ENCODE measurements at regions not wholly inside any gene's neighbourhood (a gene's known extent, or its start where the extent isn't known, plus 50 kb on each side); places are given as distances from the start of the nearest gene placed in this dataset.
A peak's percentile ranks its signal among the peaks of the same experiment; 100 is the strongest.

DNA sequence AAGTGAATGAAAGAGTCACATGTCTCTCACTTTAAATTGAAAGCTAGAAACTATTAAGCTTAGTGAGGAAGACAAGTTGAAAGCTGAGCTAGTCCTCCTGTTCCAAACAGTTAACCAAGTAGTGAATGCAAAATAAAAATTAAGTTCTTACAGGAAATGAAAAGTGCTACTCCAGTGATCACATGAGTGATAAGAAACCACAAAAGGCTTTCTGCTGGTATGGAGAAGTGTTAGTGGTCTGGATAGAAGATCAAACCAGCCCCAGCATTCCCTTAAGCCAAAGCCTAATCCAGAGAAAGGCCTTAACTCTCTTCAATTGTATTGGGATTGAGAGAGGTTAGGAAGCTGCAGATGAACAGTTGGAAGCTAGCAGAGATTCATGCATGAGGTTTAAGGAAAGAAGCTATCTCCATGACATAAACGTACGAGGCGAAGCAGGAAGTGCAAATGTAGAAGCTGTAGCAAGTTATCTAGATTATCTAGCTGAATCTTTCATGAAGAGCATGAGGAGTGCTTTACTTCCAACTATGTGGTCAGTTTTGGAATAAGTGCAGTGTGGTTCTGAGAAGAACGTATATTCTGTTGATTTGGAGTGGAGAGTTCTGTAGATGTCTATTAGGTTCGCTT lies 261.6 kb downstream of the MDFIC start:
- H3K4me3 ChIP-seq: no peak overlapping the region
- H2AFZ ChIP-seq: no peak overlapping the region
- ChIA-PET POLR2A (ENCODE audit: unreplicated experiment) (interaction anchor here (0.7 kb wide), 1 partner anchor 875 kb away, joined by 4 read pairs; no protein-coding TSS in a partner anchor), CTCF (no interaction called here)
- H3K9me3 ChIP-seq (ENCODE audit: insufficient read depth, low read depth): no peaks in the 10 kb centered on the region; the same call in 1 of the 2 replicates
- no peaks in the 10 kb centered on the region for H3K9me2 ChIP-seq (ENCODE audit: insufficient read depth)
- H3K27ac ChIP-seq: no peak overlapping the region
- no peaks in the 10 kb centered on the region for H3K36me3 ChIP-seq (ENCODE audit: low read depth)
- no peaks in the 10 kb centered on the region for H3F3A ChIP-seq (ENCODE audit: insufficient read depth, low read depth)
- no TSS peak for BruUV-seq (replicated peaks)
- intact Hi-C loops (cut with micrococcal nuclease; ENCODE audit: unreplicated experiment): no loop called here
- TF ChIP-seq, protein P1, sequence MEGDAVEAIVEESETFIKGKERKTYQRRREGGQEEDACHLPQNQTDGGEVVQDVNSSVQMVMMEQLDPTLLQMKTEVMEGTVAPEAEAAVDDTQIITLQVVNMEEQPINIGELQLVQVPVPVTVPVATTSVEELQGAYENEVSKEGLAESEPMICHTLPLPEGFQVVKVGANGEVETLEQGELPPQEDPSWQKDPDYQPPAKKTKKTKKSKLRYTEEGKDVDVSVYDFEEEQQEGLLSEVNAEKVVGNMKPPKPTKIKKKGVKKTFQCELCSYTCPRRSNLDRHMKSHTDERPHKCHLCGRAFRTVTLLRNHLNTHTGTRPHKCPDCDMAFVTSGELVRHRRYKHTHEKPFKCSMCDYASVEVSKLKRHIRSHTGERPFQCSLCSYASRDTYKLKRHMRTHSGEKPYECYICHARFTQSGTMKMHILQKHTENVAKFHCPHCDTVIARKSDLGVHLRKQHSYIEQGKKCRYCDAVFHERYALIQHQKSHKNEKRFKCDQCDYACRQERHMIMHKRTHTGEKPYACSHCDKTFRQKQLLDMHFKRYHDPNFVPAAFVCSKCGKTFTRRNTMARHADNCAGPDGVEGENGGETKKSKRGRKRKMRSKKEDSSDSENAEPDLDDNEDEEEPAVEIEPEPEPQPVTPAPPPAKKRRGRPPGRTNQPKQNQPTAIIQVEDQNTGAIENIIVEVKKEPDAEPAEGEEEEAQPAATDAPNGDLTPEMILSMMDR (conservative IDR thresholded peaks at IDR 0.05): no peak
- no peak for TF ChIP-seq EZH2 (IDR thresholded peaks at IDR 0.05; ENCODE audit: low read depth)
- H3K27me3 ChIP-seq (ENCODE audit: insufficient read depth, low read depth): no peaks in the 10 kb centered on the region
- no peaks in the 10 kb centered on the region for H3K4me1 ChIP-seq (replicated peaks; ENCODE audit: insufficient read depth)
- H3K4me2 ChIP-seq: no peak overlapping the region
- no peaks in the 10 kb centered on the region for H3K79me2 ChIP-seq (ENCODE audit: low read depth)
- no peaks in the 10 kb centered on the region for H4K20me1 ChIP-seq (ENCODE audit: insufficient read depth)
- peak in 1 of 2 experiments; percentile 7 for DNase-seq

DNA sequence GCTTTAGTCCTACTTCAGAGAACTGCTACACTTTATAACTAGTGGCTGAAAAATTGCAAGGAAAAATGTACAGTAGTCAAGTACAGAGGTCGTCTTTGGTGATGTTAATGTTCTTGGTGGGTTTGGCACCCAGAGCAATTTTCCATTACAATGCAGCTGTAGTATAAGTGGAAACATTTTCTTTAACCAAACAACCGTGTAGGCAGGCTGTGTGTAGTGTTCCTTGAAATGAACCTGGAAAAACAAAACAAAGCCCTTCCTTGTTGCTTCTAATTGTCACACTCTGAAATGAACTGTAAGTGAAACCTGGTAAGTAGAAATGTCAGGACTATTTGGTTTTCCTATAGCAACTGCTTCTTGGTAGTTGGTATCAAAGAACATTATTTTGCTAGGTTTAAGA lies 256.9 kb downstream of the MDFIC start:
- Histone ChIP-seq H4K20me1 (ENCODE audit: insufficient read depth) (no peaks in the 10 kb centered on the region), H3K36me3 (ENCODE audit: low read depth) (no peaks in the 10 kb centered on the region), H3K4me3 (no peak overlapping the region), H3K4me2 (no peak overlapping the region), H3K79me2 (ENCODE audit: low read depth) (no peaks in the 10 kb centered on the region), H3F3A (ENCODE audit: insufficient read depth, low read depth) (no peaks in the 10 kb centered on the region), H2AFZ (no peak overlapping the region), H3K27ac (no peak overlapping the region), H3K9me2 (ENCODE audit: insufficient read depth) (no peaks in the 10 kb centered on the region), H3K27me3 (ENCODE audit: insufficient read depth, low read depth) (no peaks in the 10 kb centered on the region), H3K4me1 (replicated peaks; ENCODE audit: insufficient read depth) (no peaks in the 10 kb centered on the region), H3K9me3 (ENCODE audit: insufficient read depth, low read depth) (no peaks in the 10 kb centered on the region; the same call in 1 of the 2 replicates)
- intact Hi-C loops (cut with micrococcal nuclease; ENCODE audit: unreplicated experiment): no loop called here
- POLR2A ChIA-PET (ENCODE audit: unreplicated experiment): no interaction called here
- TF ChIP-seq EZH2 (IDR thresholded peaks at IDR 0.05; ENCODE audit: low read depth): no peak
- TF ChIP-seq, protein P1 (conservative IDR thresholded peaks at IDR 0.05): no peak
- no TSS peak for BruUV-seq (replicated peaks)
- no peak for DNase-seq
- CTCF ChIA-PET: no interaction called here

GRCh38 chr7:115177823-115178222 lies 255.9 kb downstream of the MDFIC start:
- TF ChIP-seq EZH2 (IDR thresholded peaks at IDR 0.05; ENCODE audit: low read depth): no peak
- TF ChIP-seq, protein P1 (conservative IDR thresholded peaks at IDR 0.05): no peak
- no peaks in the 10 kb centered on the region for H3K36me3 ChIP-seq (ENCODE audit: low read depth)
- H3F3A ChIP-seq (ENCODE audit: insufficient read depth, low read depth): no peaks in the 10 kb centered on the region
- H3K27me3 ChIP-seq (ENCODE audit: insufficient read depth, low read depth): no peaks in the 10 kb centered on the region
- H2AFZ ChIP-seq: no peak overlapping the region
- H3K4me1 ChIP-seq (replicated peaks; ENCODE audit: insufficient read depth): no peaks in the 10 kb centered on the region
- H3K4me2 ChIP-seq: no peak overlapping the region
- no peaks in the 10 kb centered on the region; the same call in 1 of the 2 replicates for H3K9me3 ChIP-seq (ENCODE audit: insufficient read depth, low read depth)
- BruUV-seq (replicated peaks): no TSS peak
- H3K79me2 ChIP-seq (ENCODE audit: low read depth): no peaks in the 10 kb centered on the region
- no peaks in the 10 kb centered on the region for H4K20me1 ChIP-seq (ENCODE audit: insufficient read depth)
- no peak overlapping the region for H3K27ac ChIP-seq
- no peaks in the 10 kb centered on the region for H3K9me2 ChIP-seq (ENCODE audit: insufficient read depth)
- no peak overlapping the region for H3K4me3 ChIP-seq
- ChIA-PET CTCF (no interaction called here), POLR2A (ENCODE audit: unreplicated experiment) (no interaction called here)
- intact Hi-C loops (cut with micrococcal nuclease; ENCODE audit: unreplicated experiment): no loop called here
- DNase-seq: no peak

Data from PC-9 (cell line).